ENCODE measurements at regions not wholly inside any gene's neighbourhood (a gene's known extent, or its start where the extent isn't known, plus 50 kb on each side); places are given as distances from the start of the nearest gene placed in this dataset.

DNA sequence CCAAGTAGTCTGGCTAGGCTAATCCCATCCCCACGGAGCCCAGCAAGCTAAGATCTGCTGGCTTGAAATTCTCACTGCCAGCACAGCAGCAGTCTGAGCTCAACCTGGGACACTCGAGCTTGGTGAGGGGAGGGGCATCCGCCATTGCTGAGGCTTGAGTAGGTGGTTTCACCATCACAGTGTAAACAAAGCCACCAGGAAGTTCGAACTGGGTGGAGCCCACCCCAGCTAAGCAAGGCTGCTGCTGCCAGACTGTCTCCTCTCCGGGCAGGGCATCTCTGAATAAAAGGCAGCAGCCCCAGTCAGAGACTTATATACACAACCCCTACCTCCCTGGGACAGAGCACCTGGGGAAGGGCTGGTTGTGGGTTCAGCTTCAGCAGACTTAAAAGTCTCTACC, 639.6 kb downstream of the IQCM start:
- ATAC-seq (no peak), DNase-seq (no peak)
- Histone ChIP-seq H3K27ac (no peak overlapping the region), H3K4me3 (no peak overlapping the region), H3K9me3 (no peaks in the 10 kb centered on the region), H3K4me1 (no peaks in the 10 kb centered on the region), H3K36me3 (no peaks in the 10 kb centered on the region), H3K27me3 (no peaks in the 10 kb centered on the region)
- no peak for TF ChIP-seq POLR2A (IDR thresholded peaks at IDR 0.05)
- TF ChIP-seq, protein P1, sequence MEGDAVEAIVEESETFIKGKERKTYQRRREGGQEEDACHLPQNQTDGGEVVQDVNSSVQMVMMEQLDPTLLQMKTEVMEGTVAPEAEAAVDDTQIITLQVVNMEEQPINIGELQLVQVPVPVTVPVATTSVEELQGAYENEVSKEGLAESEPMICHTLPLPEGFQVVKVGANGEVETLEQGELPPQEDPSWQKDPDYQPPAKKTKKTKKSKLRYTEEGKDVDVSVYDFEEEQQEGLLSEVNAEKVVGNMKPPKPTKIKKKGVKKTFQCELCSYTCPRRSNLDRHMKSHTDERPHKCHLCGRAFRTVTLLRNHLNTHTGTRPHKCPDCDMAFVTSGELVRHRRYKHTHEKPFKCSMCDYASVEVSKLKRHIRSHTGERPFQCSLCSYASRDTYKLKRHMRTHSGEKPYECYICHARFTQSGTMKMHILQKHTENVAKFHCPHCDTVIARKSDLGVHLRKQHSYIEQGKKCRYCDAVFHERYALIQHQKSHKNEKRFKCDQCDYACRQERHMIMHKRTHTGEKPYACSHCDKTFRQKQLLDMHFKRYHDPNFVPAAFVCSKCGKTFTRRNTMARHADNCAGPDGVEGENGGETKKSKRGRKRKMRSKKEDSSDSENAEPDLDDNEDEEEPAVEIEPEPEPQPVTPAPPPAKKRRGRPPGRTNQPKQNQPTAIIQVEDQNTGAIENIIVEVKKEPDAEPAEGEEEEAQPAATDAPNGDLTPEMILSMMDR (IDR thresholded peaks at IDR 0.05 in 4 of 5, conservative IDR thresholded peaks at IDR 0.05 in 1 of 5), result no peak
- in situ Hi-C loops (cut with MboI; ENCODE audit: low sequenced_read_pairs in 4 of 4) (no loop called here), intact Hi-C loops (cut with DNase I; ENCODE audit: low total_unique reads) (no loop called here)

GRCh38 chr4:149175549-149175948, 640.1 kb downstream of the IQCM start:
- Histone ChIP-seq H3K9me3 (no peaks in the 10 kb centered on the region), H3K4me3 (no peak overlapping the region), H3K36me3 (no peaks in the 10 kb centered on the region), H3K27ac (no peak overlapping the region), H3K27me3 (no peaks in the 10 kb centered on the region), H3K4me1 (no peaks in the 10 kb centered on the region)
- intact Hi-C loops (cut with DNase I; ENCODE audit: low total_unique reads) (no loop called here), in situ Hi-C loops (cut with MboI; ENCODE audit: low sequenced_read_pairs in 4 of 4) (no loop called here)
- no peak for TF ChIP-seq POLR2A (IDR thresholded peaks at IDR 0.05)
- TF ChIP-seq, protein P1 (IDR thresholded peaks at IDR 0.05 in 4 of 5, conservative IDR thresholded peaks at IDR 0.05 in 1 of 5), result no peak
- ATAC-seq (no peak), DNase-seq (no peak)

GRCh38 chr4:149173241-149174013, 642.2 kb downstream of the IQCM start:
- H3K4me3 ChIP-seq, result no peak overlapping the region
- no peaks in the 10 kb centered on the region for H3K36me3 ChIP-seq
- intact Hi-C loops (cut with DNase I; ENCODE audit: low total_unique reads) (no loop called here), in situ Hi-C loops (cut with MboI; ENCODE audit: low sequenced_read_pairs in 4 of 4) (no loop called here)
- H3K4me1 ChIP-seq, result no peaks in the 10 kb centered on the region
- H3K9me3 ChIP-seq, result no peaks in the 10 kb centered on the region
- no peak overlapping the region for H3K27ac ChIP-seq
- ATAC-seq (no peak), DNase-seq (no peak)
- H3K27me3 ChIP-seq, result no peaks in the 10 kb centered on the region
- TF ChIP-seq, protein P1 (IDR thresholded peaks at IDR 0.05 in 4 of 5, conservative IDR thresholded peaks at IDR 0.05 in 1 of 5), result no peak
- no peak for TF ChIP-seq POLR2A (IDR thresholded peaks at IDR 0.05)

DNA sequence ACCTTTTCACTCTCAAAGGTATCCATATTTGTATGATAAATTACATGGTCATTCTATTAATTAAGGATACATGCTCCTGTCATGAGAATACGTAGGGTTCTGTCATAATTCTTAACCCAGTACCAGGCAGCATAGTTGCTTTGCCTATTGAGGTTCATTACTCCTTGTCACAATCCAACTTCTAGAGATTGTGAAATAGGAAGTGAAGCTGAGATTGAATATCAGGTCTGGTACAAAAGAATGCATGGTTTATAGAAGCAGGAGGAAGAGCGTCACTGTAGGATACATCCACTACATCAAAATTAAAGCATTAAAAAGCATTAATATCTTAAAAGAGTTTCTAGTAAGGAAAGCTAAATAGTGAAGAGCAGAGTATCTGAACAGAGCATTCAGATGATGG, 647.0 kb downstream of the IQCM start:
- in situ Hi-C loops (cut with MboI; ENCODE audit: low sequenced_read_pairs in 4 of 4), result no loop called here
- DNase-seq (no peak), ATAC-seq (no peak)
- intact Hi-C loops (cut with DNase I; ENCODE audit: low total_unique reads), result no loop called here
- Histone ChIP-seq H3K4me1 (no peaks in the 10 kb centered on the region), H3K9me3 (no peaks in the 10 kb centered on the region), H3K27ac (no peak overlapping the region), H3K27me3 (no peaks in the 10 kb centered on the region), H3K4me3 (no peak overlapping the region), H3K36me3 (no peaks in the 10 kb centered on the region)
- TF ChIP-seq, protein P1 (IDR thresholded peaks at IDR 0.05 in 4 of 5, conservative IDR thresholded peaks at IDR 0.05 in 1 of 5), result no peak
- TF ChIP-seq POLR2A (IDR thresholded peaks at IDR 0.05), result no peak

- H3K27me3 ChIP-seq, result no peaks in the 10 kb centered on the region
- H3K36me3 ChIP-seq, result no peaks in the 10 kb centered on the region
- H3K9me3 ChIP-seq, result no peaks in the 10 kb centered on the region
- intact Hi-C loops (cut with DNase I; ENCODE audit: low total_unique reads), result no loop called here
- DNase-seq (no peak), ATAC-seq (no peak)
- in situ Hi-C loops (cut with MboI; ENCODE audit: low sequenced_read_pairs in 4 of 4), result no loop called here
- TF ChIP-seq POLR2A (IDR thresholded peaks at IDR 0.05), result no peak
- TF ChIP-seq, protein P1 (IDR thresholded peaks at IDR 0.05 in 4 of 5, conservative IDR thresholded peaks at IDR 0.05 in 1 of 5), result no peak
- no peak overlapping the region for H3K27ac ChIP-seq
- no peaks in the 10 kb centered on the region for H3K4me1 ChIP-seq
- no peak overlapping the region for H3K4me3 ChIP-seq
Observed at GRCh38 chr4:149166876-149167275, 648.8 kb downstream of the IQCM start.

All from gastrocnemius medialis (tissue), 4 donors.